Activated T-cell treated with anti-CD3 and anti-CD28 coated beads, Interleukin-2, amount 50 U/mL, for 24 hours (primary cell): ENCODE measurements at regions not wholly inside any gene's neighbourhood (a gene's known extent, or its start where the extent isn't known, plus 50 kb on each side); places are given as distances from the start of the nearest gene placed in this dataset.

Experiments
- DNase-seq: peaks from one replicate; pipeline ENCODE4 v3.0.0-alpha.2; 2020
- H3K27ac Mint-ChIP-seq: 2 replicates; pipeline ENCODE4 v1.8.0; 2020; ENCODE audit warnings: mild to moderate bottlenecking, mixed read lengths
- H3K27me3 Mint-ChIP-seq: 2 replicates; pipeline ENCODE4 v1.8.0; 2020; ENCODE audit warnings: mixed read lengths
- H3K36me3 Mint-ChIP-seq: 2 replicates; pipeline ENCODE4 v1.8.0; 2020; ENCODE audit warnings: low read depth, mixed read lengths
- H3K4me1 Mint-ChIP-seq: 2 replicates; pipeline ENCODE4 v1.8.0; 2020; ENCODE audit warnings: low read depth, mixed read lengths
- H3K4me3 Mint-ChIP-seq: 2 replicates; pipeline ENCODE4 v1.8.0; 2020; ENCODE audit warnings: mild to moderate bottlenecking, moderate library complexity, mixed read lengths
- H3K9me3 Mint-ChIP-seq: 2 replicates; pipeline ENCODE4 v1.8.0; 2020; ENCODE audit warnings: mixed read lengths

DNA sequence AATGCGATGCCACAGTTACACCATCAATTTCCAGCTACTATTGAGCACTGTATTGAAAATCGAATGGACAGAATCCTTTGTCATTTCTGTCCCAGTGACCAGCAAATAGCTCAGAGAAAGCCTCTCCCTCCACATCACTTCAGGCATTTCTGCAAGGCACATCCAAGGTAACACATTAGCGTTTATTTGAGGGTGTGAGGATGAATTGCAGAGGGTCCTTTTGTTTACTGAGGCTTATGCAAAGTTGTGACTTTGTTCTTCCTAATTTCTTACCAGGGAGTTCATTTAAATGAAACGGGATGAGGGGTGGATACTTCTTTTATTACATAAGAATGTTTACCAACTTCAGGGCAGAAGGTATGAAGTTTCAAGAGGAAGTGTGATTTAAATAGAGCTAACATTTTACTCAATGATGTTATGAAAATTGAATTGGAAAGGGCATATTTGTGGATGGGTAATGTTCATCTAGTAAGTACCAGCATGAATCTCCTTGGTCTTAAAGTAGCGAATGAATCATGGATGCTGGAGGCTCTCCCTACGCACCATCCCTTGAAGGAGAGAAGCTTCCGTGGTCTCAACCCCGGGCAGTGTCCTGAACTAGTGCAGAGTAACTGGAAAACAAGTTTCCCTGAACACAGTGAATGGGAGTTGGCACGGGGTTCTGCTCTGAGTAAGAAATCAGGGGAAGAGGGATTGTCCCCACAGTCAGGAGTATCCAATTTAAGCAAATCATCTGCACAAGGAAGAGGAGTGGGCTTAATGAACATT, 756.5 kb downstream of the GALR1 start:
- Mint-ChIP-seq H3K9me3 (peaks cover 18% of the 10 kb centered on the region), H3K4me1 (no peaks in the 10 kb centered on the region), H3K36me3 (no peaks in the 10 kb centered on the region), H3K4me3 (no peak overlapping the region), H3K27ac (no peak overlapping the region), H3K27me3 (peaks cover 16% of the 10 kb centered on the region)
- DNase-seq, result no peak

DNA sequence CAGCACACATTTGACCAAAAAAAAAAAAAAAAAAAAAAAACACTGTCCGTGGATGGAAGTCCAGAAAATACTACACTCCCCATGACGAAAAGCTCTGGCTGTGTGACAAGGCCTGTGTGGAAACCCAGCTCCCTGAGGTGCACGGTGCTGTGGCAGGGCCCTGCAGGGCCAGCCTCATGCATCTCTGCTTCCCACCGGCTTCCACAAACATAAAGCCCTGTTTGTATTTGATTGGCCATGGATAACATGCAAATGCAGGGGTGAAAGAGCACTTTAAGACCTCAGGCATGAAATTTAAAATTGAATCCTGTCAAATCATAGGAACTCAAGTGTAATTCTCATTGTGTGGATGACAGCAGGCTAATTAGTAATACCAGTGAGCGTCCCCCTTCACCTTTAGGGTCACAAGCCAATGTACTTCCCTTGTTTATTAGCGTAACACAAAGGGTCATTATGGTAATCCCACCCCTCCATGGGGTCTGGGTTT, 757.2 kb downstream of the GALR1 start:
- Mint-ChIP-seq H3K4me3 (no peak overlapping the region), H3K36me3 (no peaks in the 10 kb centered on the region), H3K27ac (no peak overlapping the region), H3K9me3 (peaks cover 15% of the 10 kb centered on the region), H3K4me1 (no peaks in the 10 kb centered on the region), H3K27me3 (peaks cover 16% of the 10 kb centered on the region)
- DNase-seq, result no peak

- no peak overlapping the region for H3K27ac Mint-ChIP-seq
- DNase-seq, result no peak
- peaks cover 11% of the 10 kb centered on the region for H3K9me3 Mint-ChIP-seq
- peaks cover 13% of the 10 kb centered on the region for H3K27me3 Mint-ChIP-seq
- no peak overlapping the region for H3K4me3 Mint-ChIP-seq
- no peaks in the 10 kb centered on the region for H3K4me1 Mint-ChIP-seq
- H3K36me3 Mint-ChIP-seq, result no peaks in the 10 kb centered on the region
These were observed 760.7 kb downstream of the GALR1 start for GRCh38 chr18:78010363-78010762.

GRCh38 chr18:78017869-78018268, 768.2 kb downstream of the GALR1 start:
- Mint-ChIP-seq H3K36me3 (no peaks in the 10 kb centered on the region), H3K9me3 (no peaks in the 10 kb centered on the region), H3K27me3 (peaks cover 3% of the 10 kb centered on the region), H3K27ac (no peak overlapping the region), H3K4me3 (no peak overlapping the region), H3K4me1 (no peaks in the 10 kb centered on the region)
- DNase-seq, result no peak

DNA sequence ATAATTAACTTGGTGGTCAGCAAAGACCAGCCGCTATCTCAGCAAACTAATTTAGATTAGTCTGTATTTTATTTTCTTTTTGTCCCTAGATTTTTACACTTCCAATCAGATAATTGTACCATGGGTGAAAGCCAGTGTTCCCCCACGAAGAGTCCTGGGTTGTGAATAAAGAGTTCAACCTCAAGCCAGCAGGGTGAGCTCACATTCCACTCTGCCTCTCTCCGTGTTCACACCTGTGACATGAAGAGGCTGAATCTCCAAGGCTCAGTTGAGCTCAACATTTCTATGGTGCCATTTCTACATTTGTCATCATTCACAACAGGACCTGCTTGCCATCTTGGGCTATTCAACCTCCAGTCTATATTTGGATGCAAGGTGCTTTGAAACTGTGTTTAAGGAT, 771.5 kb downstream of the GALR1 start:
- H3K27me3 Mint-ChIP-seq, result no peaks in the 10 kb centered on the region
- H3K9me3 Mint-ChIP-seq, result no peaks in the 10 kb centered on the region
- no peaks in the 10 kb centered on the region for H3K4me1 Mint-ChIP-seq
- H3K27ac Mint-ChIP-seq, result no peak overlapping the region
- no peak overlapping the region for H3K4me3 Mint-ChIP-seq
- no peak for DNase-seq
- no peaks in the 10 kb centered on the region for H3K36me3 Mint-ChIP-seq

DNA sequence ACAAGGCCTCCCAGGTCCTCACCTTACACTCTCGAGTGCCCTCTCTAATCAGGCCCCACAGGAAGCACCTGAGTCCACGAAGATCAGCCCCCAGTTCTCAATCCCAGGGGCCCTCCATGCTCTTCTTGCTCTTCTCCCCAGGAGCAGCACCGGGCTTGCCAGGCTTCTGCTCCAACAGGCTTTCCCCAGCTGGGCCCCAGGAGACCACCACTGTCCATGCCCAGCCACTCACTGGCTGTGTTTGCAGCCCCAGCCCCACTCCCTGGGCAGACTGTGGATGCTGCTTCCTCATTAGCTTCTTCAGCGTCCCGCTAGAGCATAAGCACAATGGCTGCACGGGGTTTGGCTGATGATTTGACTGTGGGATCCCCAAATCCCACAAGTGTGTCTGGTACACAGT, 781.9 kb downstream of the GALR1 start:
- Mint-ChIP-seq H3K4me1 (no peaks in the 10 kb centered on the region), H3K27me3 (peaks cover 4% of the 10 kb centered on the region), H3K9me3 (peaks cover 4% of the 10 kb centered on the region), H3K27ac (no peak overlapping the region), H3K4me3 (no peak overlapping the region), H3K36me3 (no peaks in the 10 kb centered on the region)
- no peak for DNase-seq

GRCh38 chr18:78031991-78032390, 782.3 kb downstream of the GALR1 start:
- H3K36me3 Mint-ChIP-seq, result no peaks in the 10 kb centered on the region
- H3K4me3 Mint-ChIP-seq, result no peak overlapping the region
- no peak overlapping the region for H3K27ac Mint-ChIP-seq
- H3K4me1 Mint-ChIP-seq, result no peaks in the 10 kb centered on the region
- peaks cover 4% of the 10 kb centered on the region for H3K9me3 Mint-ChIP-seq
- H3K27me3 Mint-ChIP-seq, result peaks cover 4% of the 10 kb centered on the region
- no peak for DNase-seq

- DNase-seq, result no peak
- no peaks in the 10 kb centered on the region for H3K36me3 Mint-ChIP-seq
- H3K4me3 Mint-ChIP-seq, result no peak overlapping the region
- no peak overlapping the region for H3K27ac Mint-ChIP-seq
- H3K9me3 Mint-ChIP-seq, result peaks cover 4% of the 10 kb centered on the region
- no peaks in the 10 kb centered on the region for H3K4me1 Mint-ChIP-seq
- H3K27me3 Mint-ChIP-seq, result peaks cover 4% of the 10 kb centered on the region
These were observed 782.9 kb downstream of the GALR1 start for GRCh38 chr18:78032574-78032973.

GRCh38 chr18:78034755-78035154, 785.1 kb downstream of the GALR1 start:
- H3K36me3 Mint-ChIP-seq, result no peaks in the 10 kb centered on the region
- no peak overlapping the region for H3K4me3 Mint-ChIP-seq
- no peaks in the 10 kb centered on the region for H3K4me1 Mint-ChIP-seq
- H3K9me3 Mint-ChIP-seq, result peaks cover 4% of the 10 kb centered on the region
- peaks cover 4% of the 10 kb centered on the region for H3K27me3 Mint-ChIP-seq
- DNase-seq, result no peak
- H3K27ac Mint-ChIP-seq, result no peak overlapping the region

- Mint-ChIP-seq H3K36me3 (no peaks in the 10 kb centered on the region), H3K4me1 (no peaks in the 10 kb centered on the region), H3K4me3 (no peak overlapping the region), H3K27me3 (peaks cover 5% of the 10 kb centered on the region), H3K27ac (no peak overlapping the region), H3K9me3 (peaks cover 19% of the 10 kb centered on the region)
- no peak for DNase-seq
These were observed 791.6 kb downstream of the GALR1 start for GRCh38 chr18:78041218-78041617.

DNA sequence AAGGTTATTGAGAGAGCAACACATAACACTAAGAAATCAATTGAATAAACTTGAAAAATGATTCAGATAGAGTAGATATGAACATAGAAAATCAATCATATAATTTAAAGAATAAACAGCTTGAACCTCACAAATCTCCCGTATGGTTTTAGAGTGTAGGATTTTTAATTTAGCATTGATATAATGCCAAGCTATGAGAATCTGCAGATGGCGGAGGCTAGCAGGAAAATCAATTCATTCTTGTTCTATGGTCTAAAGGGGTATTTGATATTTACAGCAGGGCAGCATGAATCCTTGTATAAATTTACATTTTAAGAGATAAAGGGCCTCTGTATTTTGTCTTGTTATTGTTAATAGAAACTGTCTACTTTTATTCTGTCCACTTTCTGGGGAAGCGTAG, 797.0 kb downstream of the GALR1 start:
- Mint-ChIP-seq H3K36me3 (no peaks in the 10 kb centered on the region), H3K9me3 (peaks cover 10% of the 10 kb centered on the region), H3K4me1 (no peaks in the 10 kb centered on the region), H3K27me3 (peaks cover 10% of the 10 kb centered on the region), H3K27ac (no peak overlapping the region), H3K4me3 (no peak overlapping the region)
- no peak for DNase-seq

DNA sequence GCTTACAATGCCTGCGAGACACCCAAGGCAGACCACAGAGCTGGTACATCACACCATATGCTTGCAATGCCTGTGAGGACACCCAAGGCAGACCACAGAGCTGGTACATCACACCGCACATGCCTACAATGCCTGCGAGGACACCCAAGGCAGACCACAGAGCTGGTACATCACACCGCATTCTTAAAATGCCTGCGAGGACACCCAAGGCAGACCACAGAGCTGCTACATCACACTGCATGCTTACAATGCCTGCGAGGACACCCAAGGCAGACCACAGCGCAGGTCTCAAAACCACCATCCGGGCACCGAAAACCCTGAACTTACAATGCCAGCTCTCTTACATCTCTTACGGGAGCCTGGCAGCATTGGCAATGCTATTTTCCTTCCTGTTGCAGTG, 799.6 kb downstream of the GALR1 start:
- DNase-seq, result no peak
- Mint-ChIP-seq H3K27me3 (peaks cover 8% of the 10 kb centered on the region), H3K27ac (no peak overlapping the region), H3K36me3 (no peaks in the 10 kb centered on the region), H3K9me3 (no peaks in the 10 kb centered on the region), H3K4me1 (no peaks in the 10 kb centered on the region), H3K4me3 (no peak overlapping the region)

DNA sequence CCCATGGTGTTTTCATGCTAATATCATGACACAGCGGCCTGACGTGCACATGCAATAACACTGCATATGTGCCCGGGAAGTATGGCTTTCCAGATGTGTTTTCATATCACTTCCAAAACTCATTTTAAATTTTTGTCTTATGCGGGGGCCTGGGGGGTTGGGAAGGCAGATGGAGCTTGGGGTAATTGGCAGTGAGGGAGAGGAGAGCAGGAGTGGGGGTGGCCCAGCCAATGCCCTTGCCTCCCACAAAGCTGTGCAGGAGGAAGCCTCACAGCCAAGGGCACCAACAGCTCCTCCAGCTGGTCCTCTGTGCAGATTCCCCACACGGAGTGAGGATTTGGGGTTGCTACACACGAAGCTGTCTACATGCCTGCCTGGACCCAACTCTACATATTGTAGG, 805.2 kb downstream of the GALR1 start:
- no peak overlapping the region for H3K4me3 Mint-ChIP-seq
- no peak overlapping the region for H3K27ac Mint-ChIP-seq
- no peaks in the 10 kb centered on the region for H3K36me3 Mint-ChIP-seq
- no peak for DNase-seq
- H3K27me3 Mint-ChIP-seq, result peaks cover 5% of the 10 kb centered on the region
- no peaks in the 10 kb centered on the region for H3K9me3 Mint-ChIP-seq
- H3K4me1 Mint-ChIP-seq, result no peaks in the 10 kb centered on the region

- H3K27ac Mint-ChIP-seq, result no peak overlapping the region
- no peak overlapping the region for H3K4me3 Mint-ChIP-seq
- no peak for DNase-seq
- H3K27me3 Mint-ChIP-seq, result peaks cover 4% of the 10 kb centered on the region
- no peaks in the 10 kb centered on the region for H3K36me3 Mint-ChIP-seq
- no peaks in the 10 kb centered on the region for H3K9me3 Mint-ChIP-seq
- no peaks in the 10 kb centered on the region for H3K4me1 Mint-ChIP-seq
These were observed 806.4 kb downstream of the GALR1 start for GRCh38 chr18:78056011-78056410.

DNA sequence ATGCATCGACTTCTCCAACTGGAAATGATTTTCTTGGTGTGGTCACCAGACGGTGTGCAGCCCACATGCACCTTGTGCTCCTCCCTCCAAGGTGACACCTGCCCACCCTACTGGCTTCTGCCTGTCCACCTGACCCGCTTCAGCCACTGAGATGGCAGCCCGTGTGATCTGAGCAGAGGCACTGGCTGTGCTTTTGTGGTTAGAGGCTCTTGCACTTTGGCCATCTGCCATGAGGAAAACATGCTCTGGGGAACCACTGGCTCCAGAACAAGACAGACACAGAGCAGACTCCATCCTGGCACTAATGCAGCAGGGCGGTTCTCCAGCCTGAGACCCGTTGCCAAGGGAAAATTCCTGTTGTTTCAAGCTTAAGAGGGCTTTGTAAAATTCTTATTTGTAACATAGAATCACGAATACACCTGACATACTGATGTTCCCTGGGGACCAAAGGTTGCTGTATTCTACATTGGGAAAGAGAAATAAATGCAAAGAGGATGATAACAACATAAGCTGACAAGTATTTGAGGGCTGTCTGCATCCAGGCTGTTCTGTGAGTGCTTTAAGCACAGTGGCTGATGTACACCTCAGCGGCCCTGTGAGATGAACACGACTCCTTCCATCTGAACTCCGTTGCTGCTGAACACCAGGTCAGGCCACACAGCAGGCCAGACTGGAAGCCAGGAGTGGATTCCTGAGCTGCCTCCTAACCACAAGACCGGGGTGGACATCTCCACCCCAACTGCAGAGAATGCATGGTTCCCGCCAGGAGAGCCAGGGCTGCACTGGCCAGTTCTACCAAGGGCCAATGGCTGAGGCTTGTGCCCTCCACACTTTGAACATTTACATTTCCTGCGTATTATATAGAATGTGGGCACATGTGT, 820.4 kb downstream of the GALR1 start:
- H3K4me3 Mint-ChIP-seq, result no peak overlapping the region
- H3K9me3 Mint-ChIP-seq, result peaks cover 3% of the 10 kb centered on the region
- H3K27ac Mint-ChIP-seq, result no peak overlapping the region
- H3K4me1 Mint-ChIP-seq, result no peaks in the 10 kb centered on the region
- no peaks in the 10 kb centered on the region for H3K36me3 Mint-ChIP-seq
- DNase-seq, result no peak
- no peaks in the 10 kb centered on the region for H3K27me3 Mint-ChIP-seq
